Stomach smooth muscle (tissue), 2 donors: ENCODE measurements at regions not wholly inside any gene's neighbourhood (a gene's known extent, or its start where the extent isn't known, plus 50 kb on each side); places are given as distances from the start of the nearest gene placed in this dataset.

ENCODE experiments used
- H3K27ac ChIP-seq: one replicate; pipeline ENCODE4 v1.7.0; 2013; ENCODE audit warnings: mild to moderate bottlenecking, low read length, inconsistent platforms
- H3K27me3 ChIP-seq, 2 donors: one replicate each; pipeline ENCODE4 v1.7.0; 2013; ENCODE audit warnings: low read length in 2 of 2; ENCODE audit not compliant: insufficient read depth in 2 of 2, control insufficient read depth in 1 of 2
- H3K36me3 ChIP-seq, 2 donors: one replicate each; pipeline ENCODE4 v1.7.0; 2013; ENCODE audit warnings: low read length in 2 of 2; ENCODE audit not compliant: control insufficient read depth in 2 of 2, insufficient read depth in 2 of 2
- H3K4me1 ChIP-seq: one replicate; pipeline ENCODE4 v1.7.0; 2013; ENCODE audit warnings: low read length; ENCODE audit not compliant: control insufficient read depth, insufficient read depth
- H3K4me3 ChIP-seq, 2 donors: one replicate each; pipeline ENCODE4 v1.7.0; 2013; ENCODE audit warnings: low read length in 2 of 2
- H3K9ac ChIP-seq, 2 donors: one replicate each; pipeline ENCODE4 v1.7.0; 2013; ENCODE audit warnings: low read length in 2 of 2, mild to moderate bottlenecking in 1 of 2
- H3K9me3 ChIP-seq, 2 donors: one replicate each; pipeline ENCODE4 v1.7.0; 2013; ENCODE audit warnings: low read length in 2 of 2; ENCODE audit not compliant: control insufficient read depth in 2 of 2
- donor health status: healthy.
- donor health status: Pancreatic carcinoma.

- Histone ChIP-seq H3K9me3 (peaks cover 0 to 2% of the 10 kb centered on the region in 2 donors), H3K9ac (no peak overlapping the region), H3K4me3 (no peak overlapping the region), H3K27me3 (no peaks in the 10 kb centered on the region), H3K27ac (no peak overlapping the region), H3K4me1 (no peaks in the 10 kb centered on the region), H3K36me3 (no peaks in the 10 kb centered on the region)
Measured at GRCh38 chrX:20969565-20969964, 404.7 kb upstream of the CNKSR2 start.

DNA sequence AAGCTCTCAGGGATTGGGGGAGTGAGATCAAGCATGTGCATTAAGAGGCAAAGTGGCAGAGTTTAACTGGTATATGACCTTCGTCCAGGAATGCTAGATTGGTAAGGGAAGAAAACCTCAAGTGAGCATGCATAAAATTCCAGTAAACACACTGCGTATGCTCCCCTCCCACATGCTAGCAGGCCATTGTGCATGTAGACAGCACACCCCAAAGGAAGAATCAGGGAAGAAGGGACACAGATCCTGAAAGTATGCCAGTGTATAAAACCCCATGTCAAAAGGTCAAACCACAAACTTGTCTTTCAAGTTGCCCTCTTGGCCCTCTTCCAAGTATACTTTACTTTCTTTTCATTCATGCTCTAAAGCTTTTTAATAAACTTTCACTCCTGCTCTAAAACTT, 405.2 kb upstream of the CNKSR2 start:
- H3K4me3 ChIP-seq = no peak overlapping the region
- peaks cover 0 to 2% of the 10 kb centered on the region in 2 donors for H3K9me3 ChIP-seq
- no peak overlapping the region for H3K9ac ChIP-seq
- no peaks in the 10 kb centered on the region for H3K27me3 ChIP-seq
- H3K36me3 ChIP-seq = no peaks in the 10 kb centered on the region
- no peak overlapping the region for H3K27ac ChIP-seq
- H3K4me1 ChIP-seq = no peaks in the 10 kb centered on the region

- Histone ChIP-seq H3K4me1 (no peaks in the 10 kb centered on the region), H3K9me3 (peaks cover 0 to 2% of the 10 kb centered on the region in 2 donors), H3K4me3 (no peak overlapping the region)
Measured at GRCh38 chrX:20967725-20968124, 406.5 kb upstream of the CNKSR2 start.

DNA sequence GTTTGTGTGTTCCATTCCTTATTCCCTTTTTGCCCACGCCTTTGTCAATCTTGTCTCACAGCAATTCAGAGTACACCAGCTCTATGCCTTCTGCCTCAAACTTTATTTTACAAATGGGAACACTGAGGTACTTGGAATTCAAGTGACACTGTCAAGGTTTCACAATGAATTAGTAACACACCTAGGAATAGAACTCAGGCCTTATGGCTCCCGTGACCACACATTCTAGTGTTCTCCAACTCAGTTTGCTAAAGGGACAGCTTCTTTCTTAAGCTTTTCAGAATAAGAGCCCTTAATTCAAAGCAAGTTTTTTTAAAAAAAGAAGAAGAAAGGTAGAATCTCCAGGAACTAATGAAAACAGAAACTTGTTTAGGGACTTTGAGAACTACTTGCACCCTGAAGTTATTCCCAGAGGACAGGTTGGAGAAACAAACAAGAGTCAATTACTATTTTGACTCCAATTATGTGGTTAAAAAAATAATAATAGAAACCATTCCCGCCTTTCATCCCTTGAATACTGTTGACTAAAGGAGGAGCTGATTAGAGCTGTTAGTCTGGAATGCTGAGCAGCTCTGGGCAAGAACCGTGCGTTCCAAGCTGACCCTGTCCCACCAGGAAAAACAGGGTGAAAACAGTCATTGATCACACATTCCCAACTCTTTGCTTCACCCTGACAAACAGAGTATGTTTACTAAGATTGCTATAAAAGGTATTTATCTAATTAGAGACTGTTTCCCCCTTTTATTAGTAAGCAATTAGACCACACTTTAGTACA, 408.8 kb upstream of the CNKSR2 start:
- Histone ChIP-seq H3K4me3 (no peak overlapping the region), H3K4me1 (no peaks in the 10 kb centered on the region), H3K36me3 (no peaks in the 10 kb centered on the region), H3K27ac (no peak overlapping the region), H3K27me3 (no peaks in the 10 kb centered on the region), H3K9ac (no peak overlapping the region), H3K9me3 (peaks cover 0 to 2% of the 10 kb centered on the region in 2 donors)

More at GRCh38 chrX:20967725-20968124, 406.5 kb upstream of the CNKSR2 start:
- Histone ChIP-seq H3K27me3 (no peaks in the 10 kb centered on the region), H3K9ac (no peak overlapping the region), H3K36me3 (no peaks in the 10 kb centered on the region), H3K27ac (no peak overlapping the region)

- H3K36me3 ChIP-seq = no peaks in the 10 kb centered on the region
- H3K4me3 ChIP-seq = no peak overlapping the region
- H3K9ac ChIP-seq = no peak overlapping the region
- H3K27ac ChIP-seq = no peak overlapping the region
- H3K4me1 ChIP-seq = no peaks in the 10 kb centered on the region
- H3K9me3 ChIP-seq = no peaks in the 10 kb centered on the region
- no peaks in the 10 kb centered on the region for H3K27me3 ChIP-seq
Measured at GRCh38 chrX:20954014-20954413, 420.2 kb upstream of the CNKSR2 start.

- no peak overlapping the region for H3K4me3 ChIP-seq
- H3K9ac ChIP-seq = no peak overlapping the region
- H3K27me3 ChIP-seq = no peaks in the 10 kb centered on the region
- H3K36me3 ChIP-seq = no peaks in the 10 kb centered on the region
- H3K9me3 ChIP-seq = no peaks in the 10 kb centered on the region
- H3K27ac ChIP-seq = no peak overlapping the region
- H3K4me1 ChIP-seq = no peaks in the 10 kb centered on the region
Measured at GRCh38 chrX:20952180-20952579, 422.0 kb upstream of the CNKSR2 start.

- H3K36me3 ChIP-seq = no peaks in the 10 kb centered on the region
- no peak overlapping the region for H3K27ac ChIP-seq
- H3K27me3 ChIP-seq = peaks cover 0 to under 1% of the 10 kb centered on the region in 2 donors
Measured at GRCh38 chrX:20951016-20951810, 423.0 kb upstream of the CNKSR2 start.

GRCh38 chrX:20947411-20947912, 426.8 kb upstream of the CNKSR2 start:
- Histone ChIP-seq H3K27ac (no peak overlapping the region), H3K36me3 (no peaks in the 10 kb centered on the region), H3K9ac (no peak overlapping the region), H3K4me1 (no peaks in the 10 kb centered on the region), H3K4me3 (no peak overlapping the region), H3K27me3 (peaks cover 0 to 2% of the 10 kb centered on the region in 2 donors), H3K9me3 (no peaks in the 10 kb centered on the region)

More at GRCh38 chrX:20951016-20951810, 423.0 kb upstream of the CNKSR2 start:
- Histone ChIP-seq H3K4me1 (no peaks in the 10 kb centered on the region), H3K9ac (no peak overlapping the region), H3K4me3 (no peak overlapping the region), H3K9me3 (no peaks in the 10 kb centered on the region)

- Histone ChIP-seq H3K9me3 (no peaks in the 10 kb centered on the region), H3K4me3 (no peak overlapping the region), H3K36me3 (no peaks in the 10 kb centered on the region), H3K27ac (no peak overlapping the region), H3K4me1 (no peaks in the 10 kb centered on the region), H3K27me3 (no peaks in the 10 kb centered on the region), H3K9ac (no peak overlapping the region)
Measured at GRCh38 chrX:20913760-20914159, 460.5 kb upstream of the CNKSR2 start.

GRCh38 chrX:20906571-20906970, 467.6 kb upstream of the CNKSR2 start:
- Histone ChIP-seq H3K4me1 (no peaks in the 10 kb centered on the region), H3K27me3 (no peaks in the 10 kb centered on the region), H3K27ac (no peak overlapping the region), H3K9ac (no peak overlapping the region), H3K9me3 (no peaks in the 10 kb centered on the region), H3K36me3 (no peaks in the 10 kb centered on the region), H3K4me3 (no peak overlapping the region)
